Right lobe of liver (tissue), 6 donors: ENCODE measurements at regions not wholly inside any gene's neighbourhood (a gene's known extent, or its start where the extent isn't known, plus 50 kb on each side); places are given as distances from the start of the nearest gene placed in this dataset.

Source experiments
- ATAC-seq, 4 donors: fragments of 200-7000 bp; cut with Tn5 transposase; one replicate each; pipeline ENCODE4 v1.9.1; 2020; ENCODE audit warnings: mild to moderate bottlenecking in 4 of 4, moderate library complexity in 4 of 4
- DNase-seq, 3 donors: peaks; one replicate each; pipeline ENCODE4 v3.0.0-alpha.2; 2020
- H3K27ac ChIP-seq, 3 donors: fragments of 200-600 bp; one replicate each; pipeline ENCODE4 v1.8.0; 2022
- H3K27me3 ChIP-seq, 2 donors: fragments of 200-600 bp; one replicate each; pipeline ENCODE4 v1.8.0; 2022
- H3K36me3 ChIP-seq, 4 donors: fragments of 200-600 bp; sonication (generic) in 1 of 4; one replicate each; pipeline versions ENCODE4 v1.5.1 to v1.8.0; 2017 to 2022; ENCODE audit warnings: control low read depth in 1 of 4
- H3K4me1 ChIP-seq, 4 donors: fragments of 200-600 bp; sonication (generic) in 1 of 4; one replicate each; pipeline versions ENCODE4 v1.5.1 to v1.8.0; 2017 to 2022; ENCODE audit warnings: control low read depth in 1 of 4
- H3K4me3 ChIP-seq, 3 donors: fragments of 200-600 bp; one replicate each; pipeline ENCODE4 v1.8.0; 2022
- H3K9me3 ChIP-seq, 4 donors: fragments of 200-600 bp; sonication (generic) in 1 of 4; one replicate each; pipeline versions ENCODE4 v1.5.1 to v1.8.0; 2017 to 2022; ENCODE audit warnings: control low read depth in 1 of 4
- CTCF ChIP-seq, 4 donors: fragments of 200-600 bp in 3 of 4; fragments of 450-650 bp in 1 of 4; IDR thresholded peaks; one replicate each; pipeline versions ENCODE4 v1.5.1 to v1.8.0; 2016 to 2022; ENCODE audit warnings: antibody characterized with exemption in 4 of 4, mild to moderate bottlenecking in 2 of 4
- POLR2A ChIP-seq: fragments of 450-650 bp; IDR thresholded peaks from one replicate; pipeline ENCODE4 v1.6.1; 2017; ENCODE audit warnings: antibody characterized with exemption, mild to moderate bottlenecking
- WGBS: methylation state at CpG from one replicate; pipeline ENCODE4 v1.1.6; 2018; ENCODE audit warnings: low coverage, low lambda C conversion rate; ENCODE audit not compliant: insufficient coverage; ENCODE audit errors: missing lambda C conversion rate; 5-methylcytosine and 5-hydroxymethylcytosine counted together
- intact Hi-C, 2 donors: fragments of 100-400 bp; cut with DNase I; formaldehyde crosslinking; loops; one replicate each; pipeline versions ENCODE4 v1.11.2 to v1.14.1; 2022
- small RNA-seq, 2 experiments: library from RNA; depleted of rRNA; stranded (forward); fragments of <200 nt; gene quantifications; one replicate each; pipeline ENCODE3, GENCODE V24; 2016
- donor health status: DM: no; HTN: yes; CAD: no.
- donor health status: DM: no; HTN: no; CAD: no.
- donor health status: DM: no; HTN: no; CAD: no.
- donor health status: DM: no; HTN: yes; CAD: no.
- donor health status: DM: no; HTN: yes; CAD: no.

- Histone ChIP-seq H3K27ac (no peak overlapping the region), H3K9me3 (no peaks in the 10 kb centered on the region), H3K4me3 (no peak overlapping the region), H3K36me3 (no peaks in the 10 kb centered on the region), H3K27me3 (no peaks in the 10 kb centered on the region), H3K4me1 (no peaks in the 10 kb centered on the region)
- intact Hi-C loops: no loop called here
- 90% methylated on average over 5 of the region's 5 CpGs for WGBS
- TF ChIP-seq POLR2A (no peak), CTCF (IDR thresholded peaks at IDR 0.05) (no peak)
- DNase-seq (no peak), ATAC-seq (no peak)
These were observed 231.5 kb downstream of the MPDZ start for GRCh38 chr9:13047827-13048587.

- 58% methylated on average over 5 of the region's 7 CpGs for whole genome bisulfite sequencing
- DNase-seq (no peak), ATAC-seq (no peak)
- Histone ChIP-seq H3K4me3 (no peak overlapping the region), H3K4me1 (no peaks in the 10 kb centered on the region), H3K36me3 (no peaks in the 10 kb centered on the region), H3K27me3 (no peaks in the 10 kb centered on the region), H3K27ac (no peak overlapping the region), H3K9me3 (no peaks in the 10 kb centered on the region)
- TF ChIP-seq POLR2A (no peak), CTCF (IDR thresholded peaks at IDR 0.05) (no peak)
- intact Hi-C loops: no loop called here
These were observed 230.3 kb downstream of the MPDZ start for GRCh38 chr9:13049223-13049622.

DNA sequence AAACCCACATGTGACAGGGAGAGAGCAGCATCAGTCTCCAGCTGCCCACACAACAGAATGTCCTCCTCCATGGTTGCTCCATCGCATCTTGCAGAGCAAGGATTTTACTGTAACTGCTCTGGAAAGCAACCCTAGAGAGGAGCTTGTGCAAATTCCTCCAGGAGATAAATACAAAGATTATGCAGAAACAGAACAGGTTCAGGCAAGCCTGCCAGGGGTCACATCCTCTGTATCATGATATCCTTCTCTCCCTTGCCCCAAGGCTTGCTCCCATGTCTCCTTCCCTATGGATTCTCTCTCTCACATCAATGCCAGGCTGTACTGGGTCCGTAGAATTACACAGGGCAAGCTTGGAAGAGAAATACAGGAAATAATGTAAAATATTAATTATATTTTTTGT is 226.0 kb downstream of the MPDZ start:
- TF ChIP-seq CTCF (IDR thresholded peaks at IDR 0.05) (no peak), POLR2A (no peak)
- 0% methylated on average over 1 of the region's 2 CpGs for WGBS
- H3K27ac ChIP-seq: no peak overlapping the region
- no peaks in the 10 kb centered on the region for H3K36me3 ChIP-seq
- intact Hi-C loops: no loop called here
- DNase-seq (no peak), ATAC-seq (no peak)
- H3K27me3 ChIP-seq: no peaks in the 10 kb centered on the region
- no peaks in the 10 kb centered on the region for H3K9me3 ChIP-seq
- H3K4me1 ChIP-seq: no peaks in the 10 kb centered on the region
- no peak overlapping the region for H3K4me3 ChIP-seq

- ATAC-seq: no peak
- H3K9me3 ChIP-seq: no peaks in the 10 kb centered on the region
- intact Hi-C loops: no loop called here
- no peaks in the 10 kb centered on the region for H3K27me3 ChIP-seq
- no peak for DNase-seq
- no peak overlapping the region for H3K4me3 ChIP-seq
- H3K4me1 ChIP-seq: no peaks in the 10 kb centered on the region
- WGBS: 86% methylated on average over 1 of the region's 1 CpG
- TF ChIP-seq POLR2A (no peak), CTCF (IDR thresholded peaks at IDR 0.05) (no peak)
- H3K36me3 ChIP-seq: no peaks in the 10 kb centered on the region
- H3K27ac ChIP-seq: no peak overlapping the region
These were observed 225.1 kb downstream of the MPDZ start for GRCh38 chr9:13054389-13054788.

Small RNA genes in the stretch of these regions (small RNA-seq; reads per million reads assigned to genes)
- gene RF00019: 0 reads per million in 2 experiments
